ENCODE measurements at regions not wholly inside any gene's neighbourhood (a gene's known extent, or its start where the extent isn't known, plus 50 kb on each side); places are given as distances from the start of the nearest gene placed in this dataset.
"Not testable (repeated sequence)": the region's sequence is repeated elsewhere in the genome, so short reads cannot be mapped to it uniquely, and the experiment has no call there.

DNA sequence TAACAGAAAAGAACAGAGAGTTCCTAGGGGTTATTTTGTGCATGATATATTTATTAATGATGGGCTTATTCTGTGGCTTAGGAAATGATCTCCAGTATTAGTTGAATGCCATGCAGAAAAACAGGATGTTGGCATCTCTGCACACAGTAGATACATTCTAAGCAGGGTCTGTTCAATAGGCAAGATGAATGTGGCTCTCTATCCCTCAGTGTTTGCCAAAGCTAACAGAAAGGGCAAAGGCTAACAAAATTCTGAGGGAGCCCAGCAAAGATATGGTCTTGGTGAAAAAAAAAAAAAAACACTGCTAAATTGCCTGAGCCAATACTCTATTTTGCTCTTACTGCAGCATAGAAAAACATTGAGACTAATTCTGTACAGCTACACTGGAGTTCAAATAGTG lies 1095.8 kb downstream of the UQCRFS1 start:
- POLR2A ChIA-PET = no interaction called here
- CTCF ChIA-PET = no interaction called here
- TF ChIP-seq NFRKB (IDR thresholded peaks at IDR 0.05) (no peak), FOXK2 (IDR thresholded peaks at IDR 0.05) (no peak), HDGF (IDR thresholded peaks at IDR 0.05; ENCODE audit: borderline replicate concordance) (no peak), FOXA1 (IDR thresholded peaks at IDR 0.05) (no peak), BHLHE40 (IDR thresholded peaks at IDR 0.05; ENCODE audit: borderline replicate concordance) (no peak), ZNF384 (IDR thresholded peaks at IDR 0.05) (no peak), LEF1 (IDR thresholded peaks at IDR 0.05; ENCODE audit: borderline replicate concordance) (no peak), SUZ12 (IDR thresholded peaks at IDR 0.05) (no peak), TARDBP (IDR thresholded peaks at IDR 0.05) (no peak), ARNT (IDR thresholded peaks at IDR 0.05) (no peak), CTBP1 (IDR thresholded peaks at IDR 0.05; ENCODE audit: borderline replicate concordance) (no peak), SP1 (IDR thresholded peaks at IDR 0.05) (no peak), ELF4 (IDR thresholded peaks at IDR 0.05) (no peak), L3MBTL2 (conservative IDR thresholded peaks at IDR 0.05) (no peak)
- TF ChIP-seq, protein P1, sequence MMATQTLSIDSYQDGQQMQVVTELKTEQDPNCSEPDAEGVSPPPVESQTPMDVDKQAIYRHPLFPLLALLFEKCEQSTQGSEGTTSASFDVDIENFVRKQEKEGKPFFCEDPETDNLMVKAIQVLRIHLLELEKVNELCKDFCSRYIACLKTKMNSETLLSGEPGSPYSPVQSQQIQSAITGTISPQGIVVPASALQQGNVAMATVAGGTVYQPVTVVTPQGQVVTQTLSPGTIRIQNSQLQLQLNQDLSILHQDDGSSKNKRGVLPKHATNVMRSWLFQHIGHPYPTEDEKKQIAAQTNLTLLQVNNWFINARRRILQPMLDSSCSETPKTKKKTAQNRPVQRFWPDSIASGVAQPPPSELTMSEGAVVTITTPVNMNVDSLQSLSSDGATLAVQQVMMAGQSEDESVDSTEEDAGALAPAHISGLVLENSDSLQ (IDR thresholded peaks at IDR 0.05) = no peak
- no peak for DNase-seq (ENCODE audit: extremely low spot score)

GRCh38 chr19:28116379-28116778 lies 1096.6 kb downstream of the UQCRFS1 start:
- CTCF ChIA-PET; POLR2A ChIA-PET; DNase-seq (ENCODE audit: extremely low spot score): not testable (repeated sequence)

DNA sequence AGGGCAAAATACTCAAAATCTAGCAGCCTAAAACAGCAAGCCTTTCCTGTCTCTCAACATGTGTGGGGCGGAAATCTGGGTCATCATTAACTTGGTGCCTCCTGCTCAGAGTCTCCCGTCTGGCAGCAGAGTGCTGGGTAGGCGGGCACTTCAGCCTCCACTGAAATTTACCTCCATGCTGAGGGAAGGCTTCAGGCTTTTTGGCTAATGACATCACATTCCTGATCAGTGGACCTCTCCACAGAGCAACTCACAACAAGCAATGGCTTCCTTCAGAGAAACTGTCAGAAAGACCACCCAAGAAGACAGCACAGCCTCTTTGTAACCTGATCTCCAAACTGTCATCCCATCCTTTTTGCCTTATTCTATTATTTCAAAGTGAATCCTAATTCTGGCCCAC lies 1109.0 kb downstream of the UQCRFS1 start:
- TF ChIP-seq CTBP1 (IDR thresholded peaks at IDR 0.05; ENCODE audit: borderline replicate concordance) (no peak), BHLHE40 (IDR thresholded peaks at IDR 0.05; ENCODE audit: borderline replicate concordance) (no peak)
- POLR2A ChIA-PET = no interaction called here
- no peak for DNase-seq (ENCODE audit: extremely low spot score)

DNA sequence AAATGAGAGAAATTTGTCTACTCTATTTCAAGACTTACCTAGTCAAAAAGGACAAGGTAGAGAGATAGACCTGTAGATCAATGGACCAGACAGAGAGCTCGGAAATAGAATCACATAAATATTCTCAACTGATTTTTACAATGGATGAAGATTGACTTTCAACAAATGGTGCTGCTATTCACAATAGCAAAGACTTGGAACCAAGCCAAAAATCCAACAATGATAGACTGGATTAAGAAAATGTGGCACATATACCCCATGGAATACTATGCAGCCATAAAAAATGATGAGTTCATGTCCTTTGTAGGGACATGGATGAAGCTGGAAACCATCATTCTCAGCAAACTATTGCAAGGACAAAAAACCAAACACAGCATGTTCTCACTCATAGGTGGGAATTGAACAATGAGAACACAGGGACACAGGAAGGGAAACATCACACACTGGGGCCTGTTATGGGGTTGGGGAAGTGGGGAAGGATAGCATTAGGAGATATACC lies 1128.2 kb downstream of the UQCRFS1 start:
- POLR2A ChIA-PET; CTCF ChIA-PET; DNase-seq (ENCODE audit: extremely low spot score): not testable (repeated sequence)

More for the DNA sequence above, 1109.0 kb downstream of the UQCRFS1 start:
- CTCF ChIA-PET = no interaction called here

- POLR2A ChIA-PET = no interaction called here
- CTCF ChIA-PET = no interaction called here
- no peak for DNase-seq (ENCODE audit: extremely low spot score)
- TF ChIP-seq ZNF384 (IDR thresholded peaks at IDR 0.05) = no peak
- TF ChIP-seq, protein P1 (IDR thresholded peaks at IDR 0.05) = no peak
- TF ChIP-seq SUZ12 (IDR thresholded peaks at IDR 0.05) = no peak
- TF ChIP-seq SP1 (IDR thresholded peaks at IDR 0.05) = no peak
- TF ChIP-seq LEF1 (IDR thresholded peaks at IDR 0.05; ENCODE audit: borderline replicate concordance) = no peak
- TF ChIP-seq ELF4 (IDR thresholded peaks at IDR 0.05) = no peak
- no peak for TF ChIP-seq FOXM1 (IDR thresholded peaks at IDR 0.05; ENCODE audit: borderline replicate concordance)
- TF ChIP-seq FOXK2 (IDR thresholded peaks at IDR 0.05) = no peak
- TF ChIP-seq NFRKB (IDR thresholded peaks at IDR 0.05) = no peak
- no peak for TF ChIP-seq FOXA1 (IDR thresholded peaks at IDR 0.05)
- TF ChIP-seq BHLHE40 (IDR thresholded peaks at IDR 0.05; ENCODE audit: borderline replicate concordance) = no peak
- no peak for TF ChIP-seq HDGF (IDR thresholded peaks at IDR 0.05; ENCODE audit: borderline replicate concordance)
- TF ChIP-seq TARDBP (IDR thresholded peaks at IDR 0.05) = no peak
- TF ChIP-seq CTBP1 (IDR thresholded peaks at IDR 0.05; ENCODE audit: borderline replicate concordance) = no peak
- TF ChIP-seq ARNT (IDR thresholded peaks at IDR 0.05) = no peak
- no peak for TF ChIP-seq L3MBTL2 (conservative IDR thresholded peaks at IDR 0.05)
Measured at GRCh38 chr19:28076628-28077027, 1136.3 kb downstream of the UQCRFS1 start.

GRCh38 chr19:28075229-28075628 lies 1137.7 kb downstream of the UQCRFS1 start:
- POLR2A ChIA-PET = no interaction called here

DNA sequence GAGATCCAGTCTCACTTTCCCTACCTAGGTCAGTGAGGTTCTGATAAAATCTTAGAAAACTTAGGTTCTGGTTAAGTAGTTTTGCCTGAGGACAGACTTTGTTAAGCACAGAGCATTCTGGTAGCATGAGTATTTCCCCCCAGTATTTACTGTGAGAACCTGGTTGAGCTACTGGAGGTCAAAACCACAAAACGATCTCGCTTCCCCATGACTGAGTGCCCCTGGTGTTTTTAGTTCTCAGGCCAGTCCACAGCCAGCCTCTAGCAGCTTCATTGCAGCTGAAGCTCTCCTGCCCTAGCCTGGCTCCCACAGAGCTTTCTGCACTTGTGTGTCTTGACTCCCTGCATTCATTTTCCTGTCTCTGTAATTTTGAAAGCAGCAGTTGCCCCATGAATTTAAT lies 1138.2 kb downstream of the UQCRFS1 start:
- ChIA-PET CTCF (no interaction called here), POLR2A (no interaction called here)
- no peak for DNase-seq (ENCODE audit: extremely low spot score)
- TF ChIP-seq SUZ12 (IDR thresholded peaks at IDR 0.05) (no peak), FOXA1 (IDR thresholded peaks at IDR 0.05) (no peak), HDGF (IDR thresholded peaks at IDR 0.05; ENCODE audit: borderline replicate concordance) (no peak), NFRKB (IDR thresholded peaks at IDR 0.05) (no peak), ELF4 (IDR thresholded peaks at IDR 0.05) (no peak)

More at GRCh38 chr19:28075229-28075628, 1137.7 kb downstream of the UQCRFS1 start:
- TF ChIP-seq, protein P1 (IDR thresholded peaks at IDR 0.05) = no peak
- CTCF ChIA-PET = no interaction called here
- DNase-seq (ENCODE audit: extremely low spot score) = no peak

DNA sequence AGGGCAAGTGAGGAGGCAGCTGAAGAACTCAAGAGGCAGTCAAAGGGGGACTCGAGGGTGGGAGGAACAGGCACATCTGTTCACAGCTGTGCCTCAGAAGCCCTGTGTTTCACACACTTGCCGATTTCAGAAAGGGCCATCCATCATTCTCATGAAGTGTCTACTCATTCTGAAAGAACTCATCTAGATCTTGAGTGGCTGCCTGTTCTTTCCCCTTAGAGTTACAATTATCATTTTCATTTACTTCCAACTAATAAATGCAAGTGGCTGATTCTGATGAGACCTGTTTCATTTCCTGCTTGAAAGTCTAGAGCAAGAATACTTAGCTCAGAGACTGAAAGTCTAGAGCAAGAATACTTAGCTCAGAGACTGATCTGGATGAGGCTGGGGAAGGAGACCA lies 1145.1 kb downstream of the UQCRFS1 start:
- DNase-seq (ENCODE audit: extremely low spot score) = no peak
- CTCF ChIA-PET = no interaction called here
- POLR2A ChIA-PET = no interaction called here
- no peak for TF ChIP-seq TARDBP (IDR thresholded peaks at IDR 0.05)
- TF ChIP-seq FOXM1 (IDR thresholded peaks at IDR 0.05; ENCODE audit: borderline replicate concordance) = no peak
- no peak for TF ChIP-seq HDGF (IDR thresholded peaks at IDR 0.05; ENCODE audit: borderline replicate concordance)
- no peak for TF ChIP-seq SUZ12 (IDR thresholded peaks at IDR 0.05)
- no peak for TF ChIP-seq CTBP1 (IDR thresholded peaks at IDR 0.05; ENCODE audit: borderline replicate concordance)
- TF ChIP-seq L3MBTL2 (conservative IDR thresholded peaks at IDR 0.05) = no peak
- TF ChIP-seq FOXA1 (IDR thresholded peaks at IDR 0.05) = no peak
- no peak for TF ChIP-seq FOXK2 (IDR thresholded peaks at IDR 0.05)
- TF ChIP-seq ZNF384 (IDR thresholded peaks at IDR 0.05) = no peak
- TF ChIP-seq BHLHE40 (IDR thresholded peaks at IDR 0.05; ENCODE audit: borderline replicate concordance) = no peak
- no peak for TF ChIP-seq SP1 (IDR thresholded peaks at IDR 0.05)
- no peak for TF ChIP-seq ARNT (IDR thresholded peaks at IDR 0.05)
- TF ChIP-seq, protein P1 (IDR thresholded peaks at IDR 0.05) = no peak
- TF ChIP-seq LEF1 (IDR thresholded peaks at IDR 0.05; ENCODE audit: borderline replicate concordance) = no peak
- no peak for TF ChIP-seq NFRKB (IDR thresholded peaks at IDR 0.05)
- no peak for TF ChIP-seq ELF4 (IDR thresholded peaks at IDR 0.05)
